IMR-90 (cell line): ENCODE measurements at regions not wholly inside any gene's neighbourhood (a gene's known extent, or its start where the extent isn't known, plus 50 kb on each side); places are given as distances from the start of the nearest gene placed in this dataset.

Source experiments
- ATAC-seq: fragments of 200-7000 bp; cut with Tn5 transposase; 2 replicates; pipeline ENCODE4 v1.9.1; 2020; ENCODE audit warnings: low read depth, mild to moderate bottlenecking, moderate library complexity
- BruUV-seq: library from RNA; stranded (reverse); fragments of 400-500 nt; replicated peaks from 2 replicates; lab custom pipeline; 2021; lab: Mats Ljungman, UMichigan
- CTCF ChIA-PET: fragments of 300-600 bp; formaldehyde crosslinking; extraction: SDS; loops from one replicate; lab custom pipeline; 2021; ENCODE audit warnings: antibody characterized with exemption; lab: Yijun Ruan, JAX
- POLR2A ChIA-PET: fragments of 300-600 bp; sonication (Branson Sonifier 250); formaldehyde crosslinking; loops from one replicate; lab custom pipeline; 2022; ENCODE audit warnings: antibody characterized with exemption; ENCODE audit not compliant: unreplicated experiment; lab: Charles Lee
- DNase-seq: peaks from one replicate; pipeline ENCODE4 v3.0.0; 2013
- H2AFZ ChIP-seq: replicated peaks from 2 replicates; pipeline ENCODE3; 2013; ENCODE audit warnings: low read length, mild to moderate bottlenecking; ENCODE audit not compliant: poor library complexity
- H2AK5ac ChIP-seq: 2 replicates; pipeline ENCODE4 v1.6.1; 2013; ENCODE audit warnings: low read depth, low read length, inconsistent platforms
- H2AK9ac ChIP-seq: replicated peaks from 2 replicates; pipeline ENCODE3; 2013; ENCODE audit warnings: mild to moderate bottlenecking, low read depth, low read length, moderate library complexity; ENCODE audit not compliant: poor library complexity
- H2BK120ac ChIP-seq: 2 replicates; pipeline ENCODE4 v1.6.1; 2013; ENCODE audit warnings: low read depth, low read length, inconsistent platforms
- H2BK15ac ChIP-seq: 3 replicates; pipeline ENCODE4 v1.6.1; 2013; ENCODE audit warnings: low read depth, low read length, inconsistent platforms
- H2BK20ac ChIP-seq: 2 replicates; pipeline ENCODE4 v1.6.1; 2013; ENCODE audit warnings: low read depth, mild to moderate bottlenecking, inconsistent platforms, low read length, moderate library complexity
- H2BK5ac ChIP-seq: 2 replicates; pipeline ENCODE4 v1.6.1; 2013; ENCODE audit warnings: mild to moderate bottlenecking, low read depth, low read length, inconsistent platforms; ENCODE audit not compliant: poor library complexity, severe bottlenecking
- H3K14ac ChIP-seq: replicated peaks from 2 replicates; pipeline ENCODE4 v1.6.1; 2013; ENCODE audit warnings: low read depth, low read length, inconsistent platforms
- H3K18ac ChIP-seq: 2 replicates; pipeline ENCODE4 v1.6.1; 2013; ENCODE audit warnings: low read depth, low read length, control low read depth
- H3K23ac ChIP-seq: 2 replicates; pipeline ENCODE4 v1.6.1; 2013; ENCODE audit warnings: low read depth, low read length, inconsistent platforms
- H3K27ac ChIP-seq: 2 replicates; pipeline ENCODE4 v1.5.1; 2013; ENCODE audit warnings: mild to moderate bottlenecking, control low read depth, low read length; ENCODE audit not compliant: insufficient read depth
- H3K27me3 ChIP-seq: 2 replicates; pipeline ENCODE4 v1.6.1; 2013; ENCODE audit warnings: low read length; ENCODE audit not compliant: control insufficient read depth, insufficient read depth
- H3K36me3 ChIP-seq: 2 replicates; pipeline ENCODE4 v1.6.1; 2013; ENCODE audit warnings: low read length, mixed read lengths; ENCODE audit not compliant: control insufficient read depth, insufficient read depth
- H3K4ac ChIP-seq: 2 replicates; pipeline ENCODE4 v1.6.1; 2013; ENCODE audit warnings: low read depth, low read length, inconsistent platforms
- H3K4me1 ChIP-seq: 2 replicates; pipeline ENCODE4 v1.6.1; 2013; ENCODE audit warnings: low read length, mixed read lengths; ENCODE audit not compliant: control insufficient read depth, insufficient read depth
- H3K4me2 ChIP-seq: 2 replicates; pipeline ENCODE4 v1.6.1; 2013; ENCODE audit warnings: low read depth, mild to moderate bottlenecking, control low read depth, low read length, moderate library complexity
- H3K4me3 ChIP-seq: 2 replicates; pipeline ENCODE4 v1.5.1; 2013; ENCODE audit warnings: low read depth, mild to moderate bottlenecking, control low read depth, low read length, moderate library complexity; ENCODE audit not compliant: insufficient read depth
- H3K56ac ChIP-seq: 2 replicates; pipeline ENCODE4 v1.6.1; 2013; ENCODE audit warnings: low read length, inconsistent platforms; ENCODE audit not compliant: insufficient read depth; ENCODE audit errors: extremely low read depth
- H3K79me1 ChIP-seq, 2 experiments: 2 replicates each; pipeline ENCODE4 v1.6.1; 2013; ENCODE audit warnings: low read length in 2 of 2, inconsistent platforms in 1 of 2, low read depth in 1 of 2
- H3K9ac ChIP-seq: 2 replicates; pipeline ENCODE4 v1.6.1; 2013; ENCODE audit warnings: low read depth, low read length, control low read depth
- H3K9me1 ChIP-seq: 2 replicates; pipeline ENCODE4 v1.6.1; 2013; ENCODE audit warnings: low read length, inconsistent platforms; ENCODE audit not compliant: insufficient read depth
- H3K9me3 ChIP-seq: 2 replicates; pipeline ENCODE4 v1.6.1; 2013; ENCODE audit warnings: low read length; ENCODE audit not compliant: control insufficient read depth, insufficient read depth
- H4K20me1 ChIP-seq: 2 replicates; pipeline ENCODE4 v1.6.1; 2013; ENCODE audit warnings: low read length, inconsistent platforms; ENCODE audit not compliant: insufficient read depth
- H4K5ac ChIP-seq: 2 replicates; pipeline ENCODE4 v1.6.1; 2013; ENCODE audit warnings: mild to moderate bottlenecking, low read depth, low read length, control low read depth
- H4K8ac ChIP-seq, 2 experiments: 2 replicates each; pipeline ENCODE4 v1.6.1; 2013; ENCODE audit warnings: low read depth in 2 of 2, low read length in 2 of 2, control low read depth in 1 of 2, inconsistent platforms in 1 of 2
- H4K91ac ChIP-seq: 2 replicates; pipeline ENCODE4 v1.6.1; 2013; ENCODE audit warnings: low read depth, low read length, inconsistent platforms; ENCODE audit not compliant: insufficient read depth
- BHLHE40 ChIP-seq: fragments of 150-350 bp; IDR thresholded peaks from 2 replicates; pipeline ENCODE4 v1.6.1; 2016; ENCODE audit warnings: mild to moderate bottlenecking, low read depth, low read length
- CEBPB ChIP-seq: IDR thresholded peaks from 2 replicates; pipeline ENCODE4 v1.6.1; 2012; ENCODE audit warnings: low read depth, low read length, improper control_type of control experiment
- CHD1 ChIP-seq: IDR thresholded peaks from 2 replicates; pipeline ENCODE4 v1.6.1; 2012; ENCODE audit warnings: low read depth, low read length, improper control_type of control experiment
- FOS ChIP-seq: fragments of 150-350 bp; IDR thresholded peaks from 2 replicates; pipeline ENCODE4 v1.6.1; 2016; ENCODE audit warnings: low read depth, low read length
- MAFK ChIP-seq: IDR thresholded peaks from 2 replicates; pipeline ENCODE4 v1.6.1; 2012; ENCODE audit warnings: low read depth, low read length, improper control_type of control experiment
- MAZ ChIP-seq: IDR thresholded peaks from 2 replicates; pipeline ENCODE4 v1.6.1; 2012; ENCODE audit warnings: low read depth, mild to moderate bottlenecking, low read length, improper control_type of control experiment, moderate library complexity, borderline replicate concordance
- MXI1 ChIP-seq: IDR thresholded peaks from 2 replicates; pipeline ENCODE4 v1.6.1; 2012; ENCODE audit warnings: low read depth, mild to moderate bottlenecking, low read length, moderate library complexity, borderline replicate concordance
- NFE2L2 ChIP-seq: fragments of 150-350 bp; IDR thresholded peaks from 2 replicates; pipeline ENCODE4 v1.6.1; 2016; ENCODE audit warnings: low read depth, mild to moderate bottlenecking, low read length
- POLR2A ChIP-seq: IDR thresholded peaks from 2 replicates; pipeline ENCODE4 v1.6.1; 2012; ENCODE audit warnings: mild to moderate bottlenecking, low read depth, low read length
- RAD21 ChIP-seq: IDR thresholded peaks from 2 replicates; pipeline ENCODE4 v1.6.1; 2012; ENCODE audit warnings: low read length, improper control_type of control experiment
- RCOR1 ChIP-seq: IDR thresholded peaks from 2 replicates; pipeline ENCODE4 v1.6.1; 2012; ENCODE audit warnings: mild to moderate bottlenecking, low read length, improper control_type of control experiment; ENCODE audit not compliant: insufficient replicate concordance
- RFX5 ChIP-seq: IDR thresholded peaks from 2 replicates; pipeline ENCODE4 v1.8.0; 2012; ENCODE audit warnings: low read depth, mild to moderate bottlenecking, low read length, moderate library complexity
- SMC3 ChIP-seq: fragments of 150-350 bp; IDR thresholded peaks from 2 replicates; pipeline ENCODE4 v1.6.1; 2016; ENCODE audit warnings: low read depth, mild to moderate bottlenecking, antibody characterized with exemption, low read length, moderate library complexity
- WGBS, 2 experiments: methylation state at CpG; one replicate each; pipeline versions ENCODE4 v1.1.5 to v1.1.7; 2013; ENCODE audit warnings: missing lambda C conversion rate in 2 of 2; ENCODE audit not compliant: insufficient read length in 1 of 2; ENCODE audit errors: extremely low coverage in 2 of 2; 5-methylcytosine and 5-hydroxymethylcytosine counted together
- dilution Hi-C: fragments of 300-500 bp; cut with HindIII; formaldehyde crosslinking; loops from one replicate; pipeline ENCODE4 v1.14.3; 2018; ENCODE audit warnings: low sequenced_read_pairs; ENCODE audit not compliant: unreplicated experiment
- in situ Hi-C: fragments of 300-500 bp; cut with MboI; formaldehyde crosslinking; loops from 3 replicates; pipeline ENCODE4 v1.14.3; 2019; ENCODE audit warnings: low sequenced_read_pairs, inconsistent platforms, mixed read lengths
- intact Hi-C: fragments of 100-400 bp; cut with micrococcal nuclease; formaldehyde crosslinking; loops from 2 replicates; pipeline ENCODE4 v1.10.0; 2022
- TF ChIP-seq, protein P1 (sequence below): conservative IDR thresholded peaks from 2 replicates; pipeline ENCODE4 v1.5.1; 2012; ENCODE audit warnings: mild to moderate bottlenecking, low read depth, low read length, improper control_type of control experiment
- TF ChIP-seq, protein P2 (sequence below): fragments of 150-350 bp; IDR thresholded peaks from 2 replicates; pipeline ENCODE4 v1.6.1; 2016; ENCODE audit warnings: low read depth, mild to moderate bottlenecking, low read length, moderate library complexity, borderline replicate concordance
- TF ChIP-seq, protein P3 (sequence below): fragments of 150-350 bp; IDR thresholded peaks from 2 replicates; pipeline ENCODE4 v1.6.1; 2017; ENCODE audit warnings: mild to moderate bottlenecking, antibody characterized with exemption, low read length, low read depth

DNA sequence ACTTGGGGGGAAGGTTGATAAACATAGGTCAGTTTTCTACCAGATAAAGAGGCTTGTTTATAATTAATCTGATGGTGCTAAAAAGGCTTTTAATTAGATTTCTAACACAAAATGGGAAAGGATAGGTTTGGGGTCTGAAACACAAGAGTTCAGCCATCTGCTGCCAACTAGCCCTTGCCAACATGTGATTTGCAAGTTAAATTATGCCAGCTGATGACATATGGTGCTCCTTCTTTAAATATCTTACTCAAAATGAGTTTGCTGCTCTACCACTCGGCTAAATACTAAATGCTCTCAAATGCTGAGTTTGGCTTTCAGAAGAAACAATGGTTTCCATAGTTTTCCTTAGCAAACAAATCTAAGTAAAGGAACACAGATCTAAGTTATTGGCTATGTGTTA lies 557.8 kb upstream of the CCDC54 start:
- in situ Hi-C loops: no loop called here
- POLR2A ChIA-PET: no interaction called here
- H4K5ac ChIP-seq: no peak overlapping the region
- H3K4me3 ChIP-seq: no peak overlapping the region
- no peaks in the 10 kb centered on the region for H3K79me1 ChIP-seq
- H2BK15ac ChIP-seq: no peak overlapping the region
- dilution Hi-C loops: no loop called here
- no peaks in the 10 kb centered on the region for H3K9me3 ChIP-seq
- H2BK120ac ChIP-seq: no peak overlapping the region
- H4K8ac ChIP-seq: no peak overlapping the region
- H4K20me1 ChIP-seq: no peaks in the 10 kb centered on the region
- no peak overlapping the region for H3K4ac ChIP-seq
- H3K27me3 ChIP-seq: no peaks in the 10 kb centered on the region
- ATAC-seq (no peak), DNase-seq (no peak)
- no peak overlapping the region for H2AK5ac ChIP-seq
- no peak overlapping the region for H2AK9ac ChIP-seq
- H3K9me1 ChIP-seq: no peaks in the 10 kb centered on the region
- H3K18ac ChIP-seq: no peak overlapping the region
- no peak overlapping the region for H3K4me2 ChIP-seq
- no peak overlapping the region for H3K9ac ChIP-seq
- H2BK20ac ChIP-seq: no peak overlapping the region
- H3K27ac ChIP-seq: no peak overlapping the region
- H3K4me1 ChIP-seq: no peaks in the 10 kb centered on the region
- intact Hi-C loops: no loop called here
- no CpG with 5 or more reads among the region's 1 CpG for WGBS, 2 experiments
- H3K36me3 ChIP-seq: no peaks in the 10 kb centered on the region
- no peak overlapping the region for H3K23ac ChIP-seq
- CTCF ChIA-PET: interaction anchor here (0.5 kb wide), 1 partner anchor 300 kb away, joined by 4 read pairs; no protein-coding TSS in a partner anchor
- TF ChIP-seq FOS (no peak), CEBPB (no peak), MAZ (no peak), RFX5 (no peak), MAFK (no peak), NFE2L2 (no peak), RAD21 (no peak), CHD1 (no peak), RCOR1 (no peak), POLR2A (no peak), MXI1 (no peak), SMC3 (no peak), BHLHE40 (no peak)
- TF ChIP-seq, protein P1, sequence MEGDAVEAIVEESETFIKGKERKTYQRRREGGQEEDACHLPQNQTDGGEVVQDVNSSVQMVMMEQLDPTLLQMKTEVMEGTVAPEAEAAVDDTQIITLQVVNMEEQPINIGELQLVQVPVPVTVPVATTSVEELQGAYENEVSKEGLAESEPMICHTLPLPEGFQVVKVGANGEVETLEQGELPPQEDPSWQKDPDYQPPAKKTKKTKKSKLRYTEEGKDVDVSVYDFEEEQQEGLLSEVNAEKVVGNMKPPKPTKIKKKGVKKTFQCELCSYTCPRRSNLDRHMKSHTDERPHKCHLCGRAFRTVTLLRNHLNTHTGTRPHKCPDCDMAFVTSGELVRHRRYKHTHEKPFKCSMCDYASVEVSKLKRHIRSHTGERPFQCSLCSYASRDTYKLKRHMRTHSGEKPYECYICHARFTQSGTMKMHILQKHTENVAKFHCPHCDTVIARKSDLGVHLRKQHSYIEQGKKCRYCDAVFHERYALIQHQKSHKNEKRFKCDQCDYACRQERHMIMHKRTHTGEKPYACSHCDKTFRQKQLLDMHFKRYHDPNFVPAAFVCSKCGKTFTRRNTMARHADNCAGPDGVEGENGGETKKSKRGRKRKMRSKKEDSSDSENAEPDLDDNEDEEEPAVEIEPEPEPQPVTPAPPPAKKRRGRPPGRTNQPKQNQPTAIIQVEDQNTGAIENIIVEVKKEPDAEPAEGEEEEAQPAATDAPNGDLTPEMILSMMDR: no peak
- TF ChIP-seq, protein P2, sequence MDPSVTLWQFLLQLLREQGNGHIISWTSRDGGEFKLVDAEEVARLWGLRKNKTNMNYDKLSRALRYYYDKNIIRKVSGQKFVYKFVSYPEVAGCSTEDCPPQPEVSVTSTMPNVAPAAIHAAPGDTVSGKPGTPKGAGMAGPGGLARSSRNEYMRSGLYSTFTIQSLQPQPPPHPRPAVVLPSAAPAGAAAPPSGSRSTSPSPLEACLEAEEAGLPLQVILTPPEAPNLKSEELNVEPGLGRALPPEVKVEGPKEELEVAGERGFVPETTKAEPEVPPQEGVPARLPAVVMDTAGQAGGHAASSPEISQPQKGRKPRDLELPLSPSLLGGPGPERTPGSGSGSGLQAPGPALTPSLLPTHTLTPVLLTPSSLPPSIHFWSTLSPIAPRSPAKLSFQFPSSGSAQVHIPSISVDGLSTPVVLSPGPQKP: no peak
- TF ChIP-seq, protein P3, sequence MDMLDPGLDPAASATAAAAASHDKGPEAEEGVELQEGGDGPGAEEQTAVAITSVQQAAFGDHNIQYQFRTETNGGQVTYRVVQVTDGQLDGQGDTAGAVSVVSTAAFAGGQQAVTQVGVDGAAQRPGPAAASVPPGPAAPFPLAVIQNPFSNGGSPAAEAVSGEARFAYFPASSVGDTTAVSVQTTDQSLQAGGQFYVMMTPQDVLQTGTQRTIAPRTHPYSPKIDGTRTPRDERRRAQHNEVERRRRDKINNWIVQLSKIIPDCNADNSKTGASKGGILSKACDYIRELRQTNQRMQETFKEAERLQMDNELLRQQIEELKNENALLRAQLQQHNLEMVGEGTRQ: no peak
- no peak overlapping the region for H2BK5ac ChIP-seq
- BruUV-seq: no TSS peak
- no peak overlapping the region for H2AFZ ChIP-seq
- no peak overlapping the region for H4K91ac ChIP-seq
- H3K56ac ChIP-seq: no peak overlapping the region
- H3K14ac ChIP-seq: no peak overlapping the region
